Upper lobe of left lung (tissue), 6 donors: ENCODE measurements at regions not wholly inside any gene's neighbourhood (a gene's known extent, or its start where the extent isn't known, plus 50 kb on each side); places are given as distances from the start of the nearest gene placed in this dataset.
"Not testable (repeated sequence)": the region's sequence is repeated elsewhere in the genome, so short reads cannot be mapped to it uniquely, and the experiment has no call there.

ENCODE experiments used
- ATAC-seq, 2 donors: fragments of 200-7000 bp; cut with Tn5 transposase; one replicate each; pipeline ENCODE4 v1.9.1; 2022; ENCODE audit warnings: mild to moderate bottlenecking in 2 of 2, moderate library complexity in 2 of 2; ENCODE audit not compliant: low FRiP score in 2 of 2
- DNase-seq, 2 donors: peaks; one replicate each; pipeline ENCODE4 v3.0.0-alpha.2; 2019 to 2020
- H3K27ac ChIP-seq, 4 donors: fragments of 200-600 bp; sonication (generic); one replicate each; pipeline ENCODE4 v1.5.1; 2016 to 2019
- H3K27me3 ChIP-seq, 4 donors: fragments of 200-600 bp; sonication (generic); one replicate each; pipeline ENCODE4 v1.5.1; 2017 to 2019
- H3K36me3 ChIP-seq, 4 donors: fragments of 200-600 bp; sonication (generic); one replicate each; pipeline ENCODE4 v1.5.1; 2016 to 2019
- H3K4me1 ChIP-seq, 4 donors: fragments of 200-600 bp; sonication (generic); one replicate each; pipeline ENCODE4 v1.5.1; 2018 to 2019
- H3K4me3 ChIP-seq, 4 donors: fragments of 200-600 bp; sonication (generic); one replicate each; pipeline ENCODE4 v1.5.1; 2017 to 2019; ENCODE audit warnings: mild to moderate bottlenecking in 2 of 4, moderate library complexity in 1 of 4
- H3K9me3 ChIP-seq, 4 donors: fragments of 200-600 bp; sonication (generic); one replicate each; pipeline ENCODE4 v1.5.1; 2018 to 2019
- WGBS, 2 donors: methylation state at CpG; one replicate each; pipeline ENCODE4 v1.1.5; 2017 to 2018; 5-methylcytosine and 5-hydroxymethylcytosine counted together
- donor health status: DM: no; HTN: no; CAD: no; lungs with moderate emphysema.
- donor health status: DM: no; HTN: yes; CAD: no; lungs with severe emphysema.

DNA sequence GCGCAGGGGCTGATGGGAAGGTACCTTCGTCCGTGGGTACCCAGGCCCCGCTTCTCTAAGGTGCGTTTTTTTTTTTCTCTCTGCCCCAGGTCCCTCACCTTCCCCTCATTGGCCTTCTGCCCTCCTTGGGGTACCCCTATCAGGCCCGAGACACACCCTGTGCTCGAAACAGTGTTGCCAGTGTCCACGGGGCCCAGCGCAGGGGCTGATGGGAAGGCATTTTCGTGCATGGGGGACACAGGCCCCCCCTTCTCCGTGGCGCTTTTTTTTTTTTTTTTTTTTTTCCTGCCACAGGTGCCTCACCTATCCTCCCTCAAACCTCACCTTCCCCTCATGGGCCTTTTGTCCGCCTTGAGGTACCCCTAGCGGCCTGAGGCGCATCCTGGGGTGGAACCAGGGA is 191.6 kb downstream of the POTEG start:
- not testable (repeated sequence) for H3K9me3 ChIP-seq, H3K4me3 ChIP-seq, H3K27me3 ChIP-seq, H3K4me1 ChIP-seq, H3K27ac ChIP-seq, DNase-seq, H3K36me3 ChIP-seq
- peak in 1 of 2 donors; percentile 40 for ATAC-seq
- 57% methylated on average over 5 of the region's 15 CpGs; no CpG with 5 or more reads in 1 of the 2 donors for WGBS, 2 donors

DNA sequence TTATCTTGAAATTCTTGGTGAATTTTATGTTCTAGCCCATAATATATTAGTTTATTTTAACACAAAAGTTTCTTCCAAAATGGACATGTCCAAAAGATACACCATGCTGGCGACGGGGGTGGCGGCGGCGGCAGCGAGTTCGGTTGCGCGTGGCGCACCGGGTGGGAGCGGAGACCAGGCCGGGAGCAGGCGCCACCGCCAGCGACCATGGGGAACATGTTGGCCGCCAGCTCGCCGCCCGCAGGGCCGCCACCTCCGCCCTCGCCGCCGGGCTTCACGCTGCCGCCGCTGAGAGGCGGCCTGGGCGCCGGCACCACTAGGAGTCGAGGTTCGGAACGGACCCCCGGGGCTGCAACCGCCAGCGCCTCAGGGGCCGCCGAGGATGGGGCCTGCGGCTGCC is 167.2 kb downstream of the POTEG start:
- ATAC-seq = peak; percentile 49 to 58
- 65% methylated on average over 8 of the region's 40 CpGs; no CpG with 5 or more reads in 1 of the 2 donors for WGBS, 2 donors

DNA sequence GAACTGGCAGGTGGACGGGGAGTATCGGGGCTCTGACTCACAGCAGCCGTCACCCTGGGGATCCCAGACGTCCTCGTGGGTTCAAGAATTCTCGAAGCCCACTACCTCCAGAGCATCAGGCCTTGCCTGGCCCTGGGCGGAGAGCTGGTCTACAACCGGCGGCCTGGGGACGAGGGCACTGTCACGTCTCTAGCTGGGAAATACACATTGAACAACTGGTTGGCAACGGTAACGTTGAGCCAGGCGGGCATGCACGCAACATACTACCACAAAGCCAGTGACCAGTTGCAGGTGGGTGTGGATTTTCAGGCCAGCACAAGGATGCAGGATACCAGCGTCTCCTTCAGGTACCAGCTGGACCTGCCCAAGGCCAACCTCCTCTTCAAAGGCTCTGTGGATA is 166.5 kb downstream of the POTEG start:
- DNase-seq (peak; percentile 19 to 57), ATAC-seq (peak; percentile 38 to 75)
- H3K36me3 ChIP-seq, H3K4me1 ChIP-seq, H3K4me3 ChIP-seq, H3K27ac ChIP-seq, H3K9me3 ChIP-seq, H3K27me3 ChIP-seq: not testable (repeated sequence)
- 90 to 91% methylated on average over 8 to 11 of the region's 16 CpGs for WGBS, 2 donors

More for the DNA sequence above, 167.2 kb downstream of the POTEG start:
- H3K4me1 ChIP-seq, H3K36me3 ChIP-seq, H3K27ac ChIP-seq, H3K4me3 ChIP-seq, DNase-seq, H3K27me3 ChIP-seq, H3K9me3 ChIP-seq: not testable (repeated sequence)

DNA sequence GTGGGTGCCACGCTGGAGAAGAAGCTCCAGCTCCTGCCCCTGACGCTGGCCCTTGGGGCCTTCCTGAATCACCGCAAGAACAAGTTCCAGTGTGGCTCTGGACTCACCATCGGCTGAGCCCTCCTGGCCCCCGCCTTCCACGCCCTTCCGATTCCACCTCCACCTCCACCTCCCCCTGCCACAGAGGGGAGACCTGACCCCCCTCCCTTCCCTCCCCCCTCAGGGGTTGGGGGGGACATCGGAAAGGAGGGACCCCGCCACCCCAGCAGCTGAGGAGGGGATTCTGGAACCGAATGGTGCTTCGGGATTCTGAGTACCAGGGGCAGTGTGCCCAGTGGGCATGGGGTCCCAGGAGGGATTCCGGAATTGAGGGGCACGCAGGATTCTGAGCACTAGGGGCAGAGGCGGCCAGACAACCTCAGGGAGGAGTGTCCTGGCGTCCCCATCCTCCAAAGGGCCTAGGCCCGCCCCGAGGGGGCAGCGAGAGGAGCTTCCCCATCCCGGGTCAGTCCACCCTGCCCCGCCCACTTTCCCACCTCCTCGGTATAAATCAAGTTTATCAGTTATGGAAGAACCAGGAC is 166.0 kb downstream of the POTEG start:
- WGBS, 2 donors = 83% methylated on average over 3 of the region's 21 CpGs; no CpG with 5 or more reads in 1 of the 2 donors
- not testable (repeated sequence) for H3K4me1 ChIP-seq, H3K4me3 ChIP-seq, H3K9me3 ChIP-seq, H3K27ac ChIP-seq, DNase-seq, H3K27me3 ChIP-seq, H3K36me3 ChIP-seq
- ATAC-seq = peak; percentile 47 to 81

DNA sequence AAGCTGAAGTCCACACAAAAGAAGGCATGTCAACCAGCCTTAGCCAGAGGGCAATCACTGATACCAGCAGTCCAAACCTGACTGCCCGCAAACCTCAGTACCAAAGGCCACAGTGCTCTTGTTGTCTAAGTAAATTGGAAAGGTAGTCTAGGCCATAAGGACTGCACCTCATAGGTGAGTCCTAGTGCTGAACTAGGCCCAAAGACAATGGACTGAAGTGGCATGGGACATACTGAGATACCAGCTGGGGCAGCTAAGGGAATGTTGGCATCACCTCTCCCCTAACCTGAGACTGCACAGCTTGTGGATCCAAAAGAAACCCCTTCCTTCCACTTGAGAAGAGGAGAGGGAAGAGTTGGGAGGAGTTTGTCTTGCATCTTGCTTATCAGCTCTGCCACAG is 161.9 kb downstream of the POTEG start:
- H3K4me1 ChIP-seq, H3K9me3 ChIP-seq, H3K36me3 ChIP-seq, DNase-seq, H3K4me3 ChIP-seq, H3K27me3 ChIP-seq, H3K27ac ChIP-seq: not testable (repeated sequence)
- no CpG with 5 or more reads among the region's 1 CpG for whole genome bisulfite sequencing, 2 donors
- ATAC-seq = peak; percentile 55 to 77

DNA sequence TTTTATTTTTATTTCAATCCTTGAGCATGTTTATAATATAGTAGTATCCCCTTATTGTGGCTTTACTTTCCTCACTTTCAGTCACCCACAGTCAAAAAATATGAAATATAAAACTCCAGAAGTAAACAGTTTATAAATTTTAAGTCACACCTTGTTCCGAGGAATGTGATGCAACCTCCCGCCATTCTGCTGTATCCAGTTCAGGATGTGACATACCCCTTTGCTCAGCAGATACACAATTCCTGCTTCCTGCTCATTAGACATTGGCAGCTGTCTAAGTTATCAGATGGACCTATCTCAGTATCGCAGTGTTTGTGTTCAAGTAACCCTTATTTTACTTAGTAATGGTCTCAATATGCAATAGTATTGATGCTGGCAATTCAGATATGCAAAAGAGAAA is 144.5 kb downstream of the POTEG start:
- not testable (repeated sequence) for H3K27me3 ChIP-seq, H3K4me3 ChIP-seq, H3K9me3 ChIP-seq, H3K4me1 ChIP-seq, H3K27ac ChIP-seq, H3K36me3 ChIP-seq, DNase-seq
- 83 to 94% methylated on average over 3 of the region's 3 CpGs for WGBS, 2 donors
- peak in 1 of 2 donors; percentile 18 for ATAC-seq

DNA sequence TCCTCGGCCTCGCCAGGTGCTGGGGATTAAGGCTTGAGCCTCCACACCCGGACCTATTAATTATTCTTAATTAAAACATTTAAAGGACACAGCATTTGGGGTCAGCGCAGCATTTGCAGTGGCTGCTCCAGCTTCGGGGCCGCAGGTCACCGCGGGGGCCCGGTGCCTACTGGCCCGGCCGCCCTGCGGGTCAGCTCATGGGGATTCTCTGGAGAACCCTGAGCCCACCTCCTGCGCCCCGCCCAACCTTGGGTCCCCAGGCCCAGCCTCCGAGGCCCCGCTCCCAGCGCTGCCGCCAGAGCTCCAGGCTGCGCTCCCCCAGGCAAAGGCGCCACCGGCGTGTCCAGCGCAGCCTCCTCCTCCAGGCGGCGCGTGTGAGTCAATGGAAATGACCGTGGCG is 133.9 kb downstream of the POTEG start:
- not testable (repeated sequence) for H3K4me1 ChIP-seq, H3K27ac ChIP-seq, H3K27me3 ChIP-seq, DNase-seq, H3K9me3 ChIP-seq, H3K4me3 ChIP-seq, H3K36me3 ChIP-seq
- WGBS, 2 donors = no CpG with 5 or more reads among the region's 28 CpGs
- peak; percentile 26 to 40 for ATAC-seq

DNA sequence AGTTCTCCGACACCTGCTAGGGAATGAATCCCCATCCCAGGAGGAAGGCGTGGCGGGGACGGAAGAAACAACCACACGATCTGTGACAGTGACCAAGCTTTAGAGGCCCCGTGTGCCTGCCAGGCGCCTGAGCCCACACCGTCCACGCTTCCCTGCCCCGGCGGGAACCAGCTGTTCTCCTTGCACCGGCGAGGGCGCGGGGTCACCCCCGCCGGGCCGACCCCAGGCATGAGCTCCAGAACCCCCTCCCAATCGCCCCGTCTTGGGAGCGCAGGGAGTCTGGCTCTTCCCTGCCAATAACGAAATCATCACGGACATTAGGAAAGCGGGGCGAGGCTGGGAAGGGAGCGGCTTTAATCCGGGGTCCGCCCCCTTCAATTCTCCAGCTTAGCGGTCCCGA is 133.3 kb downstream of the POTEG start:
- not testable (repeated sequence) for H3K4me3 ChIP-seq, H3K27ac ChIP-seq, H3K27me3 ChIP-seq, H3K4me1 ChIP-seq, H3K36me3 ChIP-seq, ATAC-seq, H3K9me3 ChIP-seq
- WGBS, 2 donors = 73% methylated on average over 8 of the region's 30 CpGs; no CpG with 5 or more reads in 1 of the 2 donors
- peak in 1 of 2 donors; percentile 62 for DNase-seq

DNA sequence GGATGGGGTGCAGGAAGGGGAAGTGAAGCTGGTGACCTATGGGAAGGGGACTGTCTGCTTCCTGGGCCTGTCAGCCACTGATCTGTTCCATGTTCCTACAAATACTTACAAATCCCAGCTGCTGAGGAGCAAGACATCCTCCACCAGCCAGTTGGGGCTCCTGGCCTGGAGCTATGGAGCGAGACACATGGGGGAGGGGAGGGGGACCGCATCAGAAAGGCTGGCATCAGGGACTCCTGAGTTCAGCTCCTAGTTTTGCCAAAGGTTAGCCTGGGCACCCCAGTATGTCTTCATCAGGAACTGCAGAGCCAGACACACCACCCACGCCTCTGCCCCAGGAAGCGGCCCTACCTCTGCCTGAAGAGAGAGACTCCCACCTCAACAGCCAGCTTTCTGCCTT is 130.3 kb downstream of the POTEG start:
- no CpG with 5 or more reads among the region's 4 CpGs for WGBS, 2 donors
- not testable (repeated sequence) for DNase-seq, H3K9me3 ChIP-seq, H3K4me1 ChIP-seq, H3K27ac ChIP-seq, H3K36me3 ChIP-seq, H3K4me3 ChIP-seq, H3K27me3 ChIP-seq
- peak in 1 of 2 donors; percentile 16 for ATAC-seq

DNA sequence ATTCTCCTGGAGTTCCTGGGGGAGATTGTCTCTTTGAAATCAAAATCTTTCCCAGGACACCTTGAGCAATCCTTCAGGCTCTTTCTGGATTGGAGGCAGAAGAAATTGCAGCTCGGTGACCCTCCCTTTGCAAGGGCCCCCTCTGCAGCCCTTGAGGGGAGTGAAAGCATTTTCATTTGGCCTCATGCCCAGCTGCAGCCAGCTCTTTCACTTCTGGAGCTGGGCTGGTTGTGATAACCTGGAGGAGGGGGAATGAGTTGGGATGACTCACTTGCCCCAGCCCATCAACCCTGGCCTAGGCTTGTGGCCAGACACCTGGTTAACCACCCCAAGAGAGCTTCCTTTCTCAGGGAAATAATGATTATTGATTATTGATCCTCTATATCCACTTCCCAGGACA is 129.7 kb downstream of the POTEG start:
- not testable (repeated sequence) for DNase-seq, H3K36me3 ChIP-seq, H3K9me3 ChIP-seq, H3K27me3 ChIP-seq, H3K4me1 ChIP-seq, H3K4me3 ChIP-seq, H3K27ac ChIP-seq
- no CpG with 5 or more reads among the region's 1 CpG for WGBS, 2 donors
- peak in 1 of 2 donors; percentile 31 for ATAC-seq

DNA sequence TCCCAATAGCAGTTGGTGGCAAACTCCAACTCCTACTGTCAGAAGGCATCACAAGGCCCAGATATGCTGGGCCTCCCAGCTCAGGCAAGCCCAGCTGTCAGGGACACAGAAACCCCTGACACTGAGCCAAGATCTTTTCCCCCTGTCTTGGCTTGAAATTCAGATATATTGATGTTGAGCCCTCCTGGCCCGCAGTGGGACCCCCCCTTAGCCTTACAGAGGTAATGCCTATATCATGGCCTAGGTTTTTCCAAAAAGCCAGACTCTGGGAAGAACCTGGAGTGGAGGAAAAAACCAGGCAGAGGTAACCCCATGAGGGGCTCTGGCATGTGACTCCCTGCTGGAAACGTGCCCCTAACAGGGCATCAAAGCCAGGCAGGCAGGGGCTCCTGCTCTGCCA is 129.2 kb downstream of the POTEG start:
- H3K9me3 ChIP-seq, DNase-seq, H3K36me3 ChIP-seq, H3K4me1 ChIP-seq, H3K27me3 ChIP-seq, H3K4me3 ChIP-seq, H3K27ac ChIP-seq: not testable (repeated sequence)
- WGBS, 2 donors = no CpG with 5 or more reads among the region's 2 CpGs
- peak in 1 of 2 donors; percentile 0 for ATAC-seq

DNA sequence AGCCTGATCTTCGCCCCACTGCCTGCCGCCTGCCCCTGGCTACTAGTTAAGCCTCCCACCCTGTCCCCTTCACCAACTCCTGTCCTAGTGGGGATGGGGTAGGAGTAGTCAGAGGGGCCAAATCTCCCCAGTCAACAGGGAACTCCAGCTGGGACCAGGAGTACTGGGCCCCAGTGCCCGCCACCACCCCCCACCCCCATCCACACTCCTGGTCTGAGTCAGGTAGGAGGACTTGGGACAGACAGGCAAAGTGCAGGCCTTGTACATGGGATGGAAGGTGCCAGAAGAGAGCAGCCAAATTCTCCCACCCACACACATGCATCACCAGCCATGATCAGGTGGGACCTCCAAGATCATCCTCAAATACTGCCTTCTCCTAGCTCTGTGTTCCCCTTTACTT is 128.4 kb downstream of the POTEG start:
- not testable (repeated sequence) for H3K4me3 ChIP-seq, H3K9me3 ChIP-seq, H3K4me1 ChIP-seq, DNase-seq, H3K27ac ChIP-seq, H3K36me3 ChIP-seq, H3K27me3 ChIP-seq
- peak in 1 of 2 donors; percentile 34 for ATAC-seq
- no CpG with 5 or more reads among the region's 3 CpGs for WGBS, 2 donors

DNA sequence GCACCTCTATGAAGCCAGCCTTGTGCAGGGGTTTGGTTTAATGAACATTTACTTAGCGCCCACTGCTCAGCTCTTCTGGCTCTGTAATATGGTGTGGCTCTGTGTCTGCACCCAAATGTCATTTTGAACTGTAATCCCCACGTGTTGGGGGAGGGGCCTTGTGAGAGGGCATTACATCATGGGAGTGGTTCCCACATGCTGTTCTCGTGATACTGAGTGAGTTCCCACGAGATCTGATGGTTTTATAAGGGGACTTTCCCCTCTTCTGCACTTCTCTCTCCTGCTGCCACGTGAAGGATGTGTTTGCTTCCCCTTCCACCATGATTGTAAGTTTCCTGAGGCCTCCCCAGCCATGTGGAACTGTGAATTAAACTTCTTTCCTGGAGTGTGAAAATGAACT is 127.7 kb downstream of the POTEG start:
- H3K27me3 ChIP-seq, ATAC-seq, H3K36me3 ChIP-seq, DNase-seq, H3K9me3 ChIP-seq, H3K27ac ChIP-seq, H3K4me3 ChIP-seq, H3K4me1 ChIP-seq: not testable (repeated sequence)
- no CpG with 5 or more reads among the region's 5 CpGs for WGBS, 2 donors

DNA sequence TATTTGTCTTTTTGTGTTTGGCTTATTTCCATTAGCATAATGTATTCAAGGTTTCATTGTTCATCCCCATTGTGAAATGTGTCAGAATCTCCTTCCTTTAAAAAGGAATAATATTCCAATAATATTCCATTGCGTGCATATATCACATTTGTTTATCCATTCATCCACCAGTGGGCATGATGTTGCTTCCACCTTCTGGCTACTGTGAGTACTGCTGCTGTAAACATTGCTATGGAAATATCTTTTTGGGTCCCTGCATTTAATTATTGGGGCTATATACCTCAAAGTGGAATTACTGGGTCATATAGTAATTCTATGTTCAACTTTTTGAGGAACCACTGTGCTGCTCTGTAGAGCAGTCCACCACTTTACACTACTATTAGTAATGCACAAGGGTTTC is 123.1 kb downstream of the POTEG start:
- H3K9me3 ChIP-seq, DNase-seq, H3K4me1 ChIP-seq, H3K27ac ChIP-seq, H3K4me3 ChIP-seq, H3K27me3 ChIP-seq, H3K36me3 ChIP-seq: not testable (repeated sequence)
- 20% methylated on average over 1 of the region's 1 CpG for WGBS, 2 donors
- ATAC-seq = peak in 1 of 2 donors; percentile 44
